ENCODE measurements at regions not wholly inside any gene's neighbourhood (a gene's known extent, or its start where the extent isn't known, plus 50 kb on each side); places are given as distances from the start of the nearest gene placed in this dataset.

GRCh38 chr2:212745359-212745758 is 206.8 kb upstream of the ERBB4 start (continued):
- TF ChIP-seq CTCF (IDR thresholded peaks at IDR 0.05): no peak
- no peak for TF ChIP-seq RAD21 (IDR thresholded peaks at IDR 0.05; ENCODE audit: low read length)
- no peak for TF ChIP-seq MXI1 (IDR thresholded peaks at IDR 0.05; ENCODE audit: low read depth, low read length)
- no peak for TF ChIP-seq SIN3A (IDR thresholded peaks at IDR 0.05; ENCODE audit: borderline replicate concordance, low read depth, low read length)

GRCh38 chr2:212737392-212738172 is 199.0 kb upstream of the ERBB4 start:
- Histone ChIP-seq H3K4me1 (ENCODE audit: control insufficient read depth in 1 of 2, insufficient read depth in 2 of 2, low read depth in 1 of 2, low read length in 1 of 2) (no peaks in the 10 kb centered on the region), H3K79me2 (ENCODE audit: insufficient read depth) (no peaks in the 10 kb centered on the region), H2AFZ (ENCODE audit: low read depth) (no peak overlapping the region), H3F3A (replicated peaks; ENCODE audit: insufficient read depth) (no peaks in the 10 kb centered on the region), H3K9ac (no peak overlapping the region), H3K27me3 (ENCODE audit: insufficient read depth) (no peaks in the 10 kb centered on the region), H3K36me3 (replicated peaks in 1 of 2; ENCODE audit: control insufficient read depth in 1 of 2, insufficient read depth in 2 of 2, low read length in 1 of 2) (no peaks in the 10 kb centered on the region), H3K4me3 (ENCODE audit: low read depth in 2 of 2, low read length in 1 of 2) (no peak overlapping the region), H3K27ac (ENCODE audit: low read depth in 2 of 2, low read length in 1 of 2) (no peak overlapping the region), H4K20me1 (ENCODE audit: insufficient read depth) (no peaks in the 10 kb centered on the region), H3K9me3 (no peaks in the 10 kb centered on the region), H3K4me2 (no peak overlapping the region), H3K9me2 (no peaks in the 10 kb centered on the region)
- POLR2A ChIA-PET: no interaction called here
- CTCF ChIA-PET: no interaction called here
- no peak for DNase-seq
- 63% methylated on average over 4 of the region's 4 CpGs for WGBS (ENCODE audit: low lambda C conversion rate)
- 0 out of 2 replicates have a peak, but pooled peaks have one; percentile 8 for TF ChIP-seq JUND (IDR thresholded peaks at IDR 0.05)
- no peak for TF ChIP-seq TAF1 (IDR thresholded peaks at IDR 0.05; ENCODE audit: borderline replicate concordance, low read depth, low read length)
- TF ChIP-seq PBX3 (IDR thresholded peaks at IDR 0.05): peak; percentile 34; the same call in 1 of the 2 replicates

GRCh38 chr2:212736385-212736726 is 197.8 kb upstream of the ERBB4 start:
- no peak overlapping the region for H3K4me3 ChIP-seq (ENCODE audit: low read depth in 2 of 2, low read length in 1 of 2)
- H3K27me3 ChIP-seq (ENCODE audit: insufficient read depth): no peaks in the 10 kb centered on the region
- no peak overlapping the region for H3K27ac ChIP-seq (ENCODE audit: low read depth in 2 of 2, low read length in 1 of 2)
- 64% methylated on average over 1 of the region's 1 CpG for WGBS (ENCODE audit: low lambda C conversion rate)
- H4K20me1 ChIP-seq (ENCODE audit: insufficient read depth): no peaks in the 10 kb centered on the region
- H3K4me1 ChIP-seq (ENCODE audit: control insufficient read depth in 1 of 2, insufficient read depth in 2 of 2, low read depth in 1 of 2, low read length in 1 of 2): no peaks in the 10 kb centered on the region
- no peaks in the 10 kb centered on the region for H3K79me2 ChIP-seq (ENCODE audit: insufficient read depth)
- H3K4me2 ChIP-seq: no peak overlapping the region
- no peak for DNase-seq
- H2AFZ ChIP-seq (ENCODE audit: low read depth): no peak overlapping the region
- H3K9ac ChIP-seq: no peak overlapping the region
- POLR2A ChIA-PET: no interaction called here
- no peaks in the 10 kb centered on the region for H3K36me3 ChIP-seq (replicated peaks in 1 of 2; ENCODE audit: control insufficient read depth in 1 of 2, insufficient read depth in 2 of 2, low read length in 1 of 2)
- no peaks in the 10 kb centered on the region for H3K9me2 ChIP-seq
- H3K9me3 ChIP-seq: no peaks in the 10 kb centered on the region
- CTCF ChIA-PET: no interaction called here
- no peaks in the 10 kb centered on the region for H3F3A ChIP-seq (replicated peaks; ENCODE audit: insufficient read depth)
- TF ChIP-seq SMC3 (IDR thresholded peaks at IDR 0.05; ENCODE audit: low read depth, low read length) (no peak), SIN3A (IDR thresholded peaks at IDR 0.05; ENCODE audit: borderline replicate concordance, low read depth, low read length) (no peak)
